Upper lobe of left lung (tissue), 4 donors: ENCODE measurements at regions not wholly inside any gene's neighbourhood (a gene's known extent, or its start where the extent isn't known, plus 50 kb on each side); places are given as distances from the start of the nearest gene placed in this dataset.

Experiments
- EP300 ChIP-seq, 4 donors: sonication (generic); formaldehyde crosslinking; IDR thresholded peaks; one replicate each; pipeline ENCODE4 v1.5.1; 2017; ENCODE audit warnings: antibody characterized with exemption in 4 of 4, control low read depth in 2 of 4
- POLR2A ChIP-seq, 4 donors: fragments of 450-650 bp; IDR thresholded peaks; one replicate each; pipeline ENCODE4 v1.5.1; 2016 to 2017; ENCODE audit warnings: antibody characterized with exemption in 4 of 4, mild to moderate bottlenecking in 2 of 4
- TF ChIP-seq, protein P1 (sequence below), 6 experiments: fragments of 450-650 bp in 4 of 6; fragments of 200-600 bp in 2 of 6; sonication (generic) in 2 of 6; IDR thresholded peaks; one replicate each; pipeline ENCODE4 v1.5.1; 2016 to 2019; ENCODE audit warnings: antibody characterized with exemption in 6 of 6

DNA sequence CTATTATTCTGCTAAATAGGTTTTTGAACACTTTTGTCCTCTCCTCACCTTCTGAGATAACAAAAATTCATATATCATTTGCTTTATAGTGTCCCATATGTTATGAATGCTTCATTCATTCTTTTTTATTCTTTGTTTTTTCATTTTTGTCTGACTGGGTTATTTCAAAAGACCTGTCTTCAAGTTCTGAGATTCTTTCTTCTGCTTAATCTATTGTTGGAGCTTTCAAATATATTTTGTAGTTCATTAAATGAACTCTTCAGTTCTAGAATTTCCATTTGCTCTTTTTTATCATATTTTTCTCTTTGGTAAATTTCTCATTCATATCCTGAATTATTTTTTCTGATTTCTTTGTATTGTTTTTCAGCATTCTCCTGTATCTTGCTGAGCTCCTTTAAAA is 53.1 kb upstream of the SCIN start:
- TF ChIP-seq, protein P1, sequence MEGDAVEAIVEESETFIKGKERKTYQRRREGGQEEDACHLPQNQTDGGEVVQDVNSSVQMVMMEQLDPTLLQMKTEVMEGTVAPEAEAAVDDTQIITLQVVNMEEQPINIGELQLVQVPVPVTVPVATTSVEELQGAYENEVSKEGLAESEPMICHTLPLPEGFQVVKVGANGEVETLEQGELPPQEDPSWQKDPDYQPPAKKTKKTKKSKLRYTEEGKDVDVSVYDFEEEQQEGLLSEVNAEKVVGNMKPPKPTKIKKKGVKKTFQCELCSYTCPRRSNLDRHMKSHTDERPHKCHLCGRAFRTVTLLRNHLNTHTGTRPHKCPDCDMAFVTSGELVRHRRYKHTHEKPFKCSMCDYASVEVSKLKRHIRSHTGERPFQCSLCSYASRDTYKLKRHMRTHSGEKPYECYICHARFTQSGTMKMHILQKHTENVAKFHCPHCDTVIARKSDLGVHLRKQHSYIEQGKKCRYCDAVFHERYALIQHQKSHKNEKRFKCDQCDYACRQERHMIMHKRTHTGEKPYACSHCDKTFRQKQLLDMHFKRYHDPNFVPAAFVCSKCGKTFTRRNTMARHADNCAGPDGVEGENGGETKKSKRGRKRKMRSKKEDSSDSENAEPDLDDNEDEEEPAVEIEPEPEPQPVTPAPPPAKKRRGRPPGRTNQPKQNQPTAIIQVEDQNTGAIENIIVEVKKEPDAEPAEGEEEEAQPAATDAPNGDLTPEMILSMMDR (IDR thresholded peaks at IDR 0.05), result no peak
- TF ChIP-seq EP300 (IDR thresholded peaks at IDR 0.05) (no peak), POLR2A (IDR thresholded peaks at IDR 0.05) (no peak)
